Aorta (tissue), 5 donors: ENCODE measurements at regions not wholly inside any gene's neighbourhood (a gene's known extent, or its start where the extent isn't known, plus 50 kb on each side); places are given as distances from the start of the nearest gene placed in this dataset.
A peak's percentile ranks its signal among the peaks of the same experiment; 100 is the strongest.
"Not testable (repeated sequence)": the region's sequence is repeated elsewhere in the genome, so short reads cannot be mapped to it uniquely, and the experiment has no call there.

Experiments
- ATAC-seq: fragments of 200-7000 bp; cut with Tn5 transposase; one replicate; pipeline ENCODE4 v1.9.1; 2022; ENCODE audit warnings: moderate library complexity; ENCODE audit not compliant: low FRiP score
- DNase-seq, 2 donors: peaks; one replicate each; pipeline ENCODE4 v3.0.0-alpha.2; 2020
- H3K27ac ChIP-seq, 2 donors: one replicate each; pipeline ENCODE4 v1.5.1; 2013; ENCODE audit warnings: low read length in 2 of 2, mild to moderate bottlenecking in 2 of 2, moderate library complexity in 2 of 2, control low read depth in 1 of 2, inconsistent platforms in 1 of 2, low read depth in 1 of 2
- H3K27me3 ChIP-seq, 2 donors: one replicate each; pipeline ENCODE4 v1.6.1; 2013; ENCODE audit warnings: control low read depth in 1 of 2, low read length in 1 of 2, mild to moderate bottlenecking in 1 of 2, moderate library complexity in 1 of 2; ENCODE audit not compliant: insufficient read depth in 2 of 2, control insufficient read depth in 1 of 2
- H3K36me3 ChIP-seq, 2 donors: one replicate each; pipeline ENCODE4 v1.6.1; 2013; ENCODE audit warnings: control low read depth in 1 of 2, low read length in 1 of 2, mild to moderate bottlenecking in 1 of 2; ENCODE audit not compliant: insufficient read depth in 2 of 2, control insufficient read depth in 1 of 2
- H3K4me1 ChIP-seq, 2 donors: one replicate each; pipeline ENCODE4 v1.6.1; 2013; ENCODE audit warnings: low read length in 2 of 2, control low read depth in 1 of 2, mild to moderate bottlenecking in 1 of 2, moderate library complexity in 1 of 2; ENCODE audit not compliant: insufficient read depth in 2 of 2, control insufficient read depth in 1 of 2
- H3K4me3 ChIP-seq, 2 donors: one replicate each; pipeline ENCODE4 v1.5.1; 2013; ENCODE audit warnings: low read length in 2 of 2, control low read depth in 1 of 2, mild to moderate bottlenecking in 1 of 2
- H3K9me3 ChIP-seq: one replicate; pipeline ENCODE4 v1.6.1; 2013; ENCODE audit warnings: mild to moderate bottlenecking, low read length; ENCODE audit not compliant: control insufficient read depth
- WGBS, 2 donors: extraction: QIAGEN DNeasy Blood & Tissue Kit; methylation state at CpG; one replicate each; pipeline ENCODE4 v1.1.7; 2013; 5-methylcytosine and 5-hydroxymethylcytosine counted together
- intact Hi-C, 2 donors: fragments of 100-400 bp; cut with DNase I; formaldehyde crosslinking; loops; one replicate each; pipeline versions ENCODE4 v1.14.2 to v1.15.0; 2022
- donor health status: healthy with polysubstance abuse.
- donor health status: Bipolar disorder and iron deficiency.
- donor health status: DM: no; HTN: no; CAD: no.
- donor health status: DM: no; HTN: no; CAD: no.
- donor health status: DM: yes; HTN: yes; CAD: no.

- no peaks in the 10 kb centered on the region for H3K36me3 ChIP-seq
- no peaks in the 10 kb centered on the region for H3K27me3 ChIP-seq
- no peak overlapping the region for H3K27ac ChIP-seq
- intact Hi-C loops = no loop called here
- ATAC-seq (no peak), DNase-seq (no peak)
- H3K4me3 ChIP-seq = no peak overlapping the region
- H3K4me1 ChIP-seq = no peaks in the 10 kb centered on the region
- no peaks in the 10 kb centered on the region for H3K9me3 ChIP-seq
Observed at GRCh38 chr13:79987323-79987722, 353.6 kb downstream of the SPRY2 start.

- intact Hi-C loops = no loop called here
Observed at GRCh38 chr13:79986890-79987289, 354.0 kb downstream of the SPRY2 start.

GRCh38 chr13:79974935-79975650 is 365.8 kb downstream of the SPRY2 start:
- H3K36me3 ChIP-seq, H3K27me3 ChIP-seq, intact Hi-C loops, DNase-seq, H3K9me3 ChIP-seq, H3K27ac ChIP-seq, ATAC-seq, H3K4me1 ChIP-seq, H3K4me3 ChIP-seq: not testable (repeated sequence)
- WGBS, 2 donors = 88 to 93% methylated on average over 7 of the region's 7 CpGs

More at GRCh38 chr13:79986890-79987289, 354.0 kb downstream of the SPRY2 start:
- Histone ChIP-seq H3K27me3 (no peaks in the 10 kb centered on the region), H3K9me3 (no peaks in the 10 kb centered on the region), H3K27ac (no peak overlapping the region), H3K4me3 (no peak overlapping the region), H3K4me1 (no peaks in the 10 kb centered on the region), H3K36me3 (no peaks in the 10 kb centered on the region)
- ATAC-seq (no peak), DNase-seq (no peak)
- 80 to 92% methylated on average over 1 of the region's 1 CpG for WGBS, 2 donors

GRCh38 chr13:79973533-79973963 is 367.4 kb downstream of the SPRY2 start:
- peaks cover 1% of the 10 kb centered on the region for H3K9me3 ChIP-seq
- ATAC-seq (peak; percentile 26), DNase-seq (no peak)
- no peak overlapping the region for H3K4me3 ChIP-seq
- no peaks in the 10 kb centered on the region for H3K27me3 ChIP-seq
- intact Hi-C loops = no loop called here
- 91 to 95% methylated on average over 4 of the region's 4 CpGs for WGBS, 2 donors
- no peaks in the 10 kb centered on the region for H3K36me3 ChIP-seq
- H3K27ac ChIP-seq = no peak overlapping the region
- no peaks in the 10 kb centered on the region for H3K4me1 ChIP-seq

- ATAC-seq (no peak), DNase-seq (no peak)
- Histone ChIP-seq H3K9me3 (no peaks in the 10 kb centered on the region), H3K27ac (no peak overlapping the region), H3K4me3 (no peak overlapping the region), H3K4me1 (no peaks in the 10 kb centered on the region), H3K27me3 (no peaks in the 10 kb centered on the region), H3K36me3 (no peaks in the 10 kb centered on the region)
- 60 to 66% methylated on average over 2 of the region's 2 CpGs for WGBS, 2 donors
- intact Hi-C loops = no loop called here
Observed at GRCh38 chr13:79972066-79972569, 368.8 kb downstream of the SPRY2 start.

- 48 to 64% methylated on average over 2 of the region's 2 CpGs for WGBS, 2 donors
- Histone ChIP-seq H3K36me3 (no peaks in the 10 kb centered on the region), H3K4me3 (no peak overlapping the region), H3K4me1 (no peaks in the 10 kb centered on the region), H3K9me3 (no peaks in the 10 kb centered on the region), H3K27me3 (no peaks in the 10 kb centered on the region), H3K27ac (no peak overlapping the region)
- intact Hi-C loops = no loop called here
- DNase-seq (no peak), ATAC-seq (no peak)
Observed at GRCh38 chr13:79966493-79966895, 374.4 kb downstream of the SPRY2 start.

- DNase-seq (no peak), ATAC-seq (no peak)
- H3K4me3 ChIP-seq = no peak overlapping the region
- H3K9me3 ChIP-seq = no peaks in the 10 kb centered on the region
- intact Hi-C loops = no loop called here
- no peaks in the 10 kb centered on the region for H3K4me1 ChIP-seq
- no peaks in the 10 kb centered on the region for H3K27me3 ChIP-seq
- WGBS, 2 donors = 90% methylated on average over 3 of the region's 3 CpGs
- no peak overlapping the region for H3K27ac ChIP-seq
- H3K36me3 ChIP-seq = no peaks in the 10 kb centered on the region
Observed at GRCh38 chr13:79966059-79966458, 374.9 kb downstream of the SPRY2 start.

GRCh38 chr13:79946556-79946955 is 394.4 kb downstream of the SPRY2 start:
- no peak for DNase-seq
- 86 to 90% methylated on average over 3 of the region's 3 CpGs for WGBS, 2 donors
- ATAC-seq = no peak
- no peak overlapping the region for H3K27ac ChIP-seq
- no peaks in the 10 kb centered on the region for H3K9me3 ChIP-seq
- no peaks in the 10 kb centered on the region for H3K4me1 ChIP-seq
- intact Hi-C loops = no loop called here
- no peaks in the 10 kb centered on the region for H3K36me3 ChIP-seq
- no peak overlapping the region for H3K4me3 ChIP-seq
- H3K27me3 ChIP-seq = no peaks in the 10 kb centered on the region

GRCh38 chr13:79943346-79944023 is 397.4 kb downstream of the SPRY2 start:
- Histone ChIP-seq H3K9me3 (no peaks in the 10 kb centered on the region), H3K27me3 (no peaks in the 10 kb centered on the region), H3K36me3 (no peaks in the 10 kb centered on the region), H3K27ac (no peak overlapping the region), H3K4me3 (no peak overlapping the region), H3K4me1 (no peaks in the 10 kb centered on the region)
- no peak for ATAC-seq
- DNase-seq = no peak
- intact Hi-C loops = no loop called here
- WGBS, 2 donors = 77 to 92% methylated on average over 2 of the region's 2 CpGs
